ENCODE measurements at regions not wholly inside any gene's neighbourhood (a gene's known extent, or its start where the extent isn't known, plus 50 kb on each side); places are given as distances from the start of the nearest gene placed in this dataset.

DNA sequence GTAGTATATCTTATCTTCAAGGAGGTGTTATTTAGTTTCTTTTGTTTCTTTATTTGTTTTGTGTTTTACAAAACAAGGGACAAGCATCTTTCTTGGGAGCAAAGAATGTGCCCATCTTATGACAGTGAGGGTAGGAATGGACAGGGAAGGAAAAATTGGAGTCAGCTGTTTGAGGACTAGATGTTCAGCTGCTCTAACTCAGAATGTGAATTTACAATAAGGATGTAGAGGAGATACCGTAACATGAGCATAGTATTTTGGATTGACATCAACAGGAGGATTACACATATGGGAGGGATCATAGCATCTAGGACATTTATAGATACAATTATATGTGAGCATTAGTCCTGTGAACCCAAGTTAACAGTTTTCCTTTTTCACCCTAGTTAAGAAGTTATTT is 89.0 kb upstream of the GK2 start:
- no peak for ATAC-seq (replicated peaks in 6 of 8)
- in situ Hi-C loops (cut with MboI; ENCODE audit: low pct_unique_long_range_greater_than_20kb in 2 of 9, low sequenced_read_pairs in 9 of 9, unreplicated experiment in 9 of 9) = no loop called here
- WGBS, 10 experiments = 73 to 100% (median 92%) methylated on average over 1 of the region's 1 CpG; no CpG with 5 or more reads in 3 of the 10 experiments
- no peaks in the 10 kb centered on the region for H3K4me1 ChIP-seq (replicated peaks in 1 of 2)
- no peak overlapping the region for H3K27ac ChIP-seq
- no peak overlapping the region for H3K4me3 ChIP-seq

DNA sequence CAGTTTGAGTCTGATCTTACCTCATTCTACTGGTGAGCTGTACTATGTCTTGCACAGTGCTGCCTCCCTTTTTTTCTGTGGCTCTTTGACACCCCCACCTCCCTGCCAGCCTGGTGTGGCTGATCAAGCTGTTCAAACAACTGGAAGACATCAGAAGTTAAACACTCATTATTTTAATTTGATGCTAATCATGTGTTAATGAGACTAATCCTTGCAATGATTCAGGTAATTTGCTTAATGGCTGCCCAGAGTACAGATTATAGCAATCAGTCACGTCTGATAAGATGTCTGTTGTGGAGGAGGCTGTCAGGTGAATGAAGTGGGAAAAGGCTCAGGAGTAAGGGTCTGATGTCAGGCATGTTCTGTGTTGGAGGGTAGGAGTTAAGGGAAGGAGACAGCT is 87.4 kb upstream of the GK2 start:
- ATAC-seq (replicated peaks in 6 of 8) = peak in 4 of 8 experiments; percentile 33 to 81 (median 62)
- H3K27ac ChIP-seq = no peak overlapping the region
- in situ Hi-C loops (cut with MboI; ENCODE audit: low pct_unique_long_range_greater_than_20kb in 2 of 9, low sequenced_read_pairs in 9 of 9, unreplicated experiment in 9 of 9) = no loop called here
- 29 to 86% (median 49%) methylated on average over 1 of the region's 1 CpG; no CpG with 5 or more reads in 6 of the 10 experiments for WGBS, 10 experiments
- H3K4me1 ChIP-seq (replicated peaks in 1 of 2) = no peaks in the 10 kb centered on the region
- no peak overlapping the region for H3K4me3 ChIP-seq

DNA sequence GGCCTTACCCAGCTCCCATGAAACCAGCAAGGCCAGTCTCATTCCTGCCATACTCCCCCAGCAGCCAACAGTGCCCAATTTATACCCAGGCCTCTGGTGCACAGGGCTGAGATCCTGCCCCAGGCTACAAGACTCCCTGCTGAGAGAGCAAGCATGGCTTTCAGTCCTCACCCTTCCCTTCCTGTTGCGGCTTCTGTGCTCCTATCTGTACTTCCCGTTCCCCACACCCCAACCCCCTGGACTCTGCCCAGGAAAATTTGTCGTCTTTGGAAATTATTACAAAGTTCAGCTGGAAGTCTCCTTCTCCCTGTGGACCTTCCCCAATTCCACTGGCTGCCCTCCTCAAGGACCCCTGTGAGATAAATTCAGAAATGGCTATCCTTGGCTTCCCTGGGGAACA is 84.1 kb upstream of the GK2 start:
- Histone ChIP-seq H3K4me3 (no peak overlapping the region), H3K27ac (no peak overlapping the region), H3K4me1 (replicated peaks in 1 of 2) (no peaks in the 10 kb centered on the region)
- in situ Hi-C loops (cut with MboI; ENCODE audit: low pct_unique_long_range_greater_than_20kb in 2 of 9, low sequenced_read_pairs in 9 of 9, unreplicated experiment in 9 of 9) = no loop called here
- ATAC-seq (replicated peaks in 6 of 8) = peak in 1 of 8 experiments; percentile 47
- 13 to 96% (median 87%) methylated on average over 1 to 3 of the region's 3 CpGs; no CpG with 5 or more reads in 5 of the 10 experiments for WGBS, 10 experiments

DNA sequence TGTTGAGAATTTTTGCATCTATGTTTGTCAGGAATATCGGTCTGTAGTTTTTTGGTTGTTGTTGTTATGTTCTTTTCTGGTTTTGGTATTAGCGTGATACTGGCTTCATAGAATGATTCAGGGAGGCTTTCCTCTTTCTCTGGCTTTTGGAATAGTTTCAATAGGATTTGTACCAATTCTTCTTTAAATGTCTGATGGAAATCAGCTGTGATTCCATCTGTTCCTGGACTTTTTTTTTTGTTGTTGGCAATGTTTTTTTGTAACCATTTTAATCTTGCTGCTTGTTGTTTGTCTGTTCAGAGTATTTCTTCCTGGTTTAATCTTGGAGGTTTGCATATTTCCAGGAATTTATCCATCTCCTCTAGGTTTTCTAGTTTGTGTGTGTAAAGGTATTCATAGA is 81.5 kb upstream of the GK2 start:
- in situ Hi-C loops (cut with MboI; ENCODE audit: low pct_unique_long_range_greater_than_20kb in 2 of 9, low sequenced_read_pairs in 9 of 9, unreplicated experiment in 9 of 9) = no loop called here
- no peak overlapping the region for H3K27ac ChIP-seq
- WGBS, 10 experiments = 36 to 100% (median 69%) methylated on average over 1 to 2 of the region's 2 CpGs; no CpG with 5 or more reads in 1 of the 10 experiments
- H3K4me3 ChIP-seq = no peak overlapping the region
- ATAC-seq (replicated peaks in 6 of 8) = no peak
- H3K4me1 ChIP-seq (replicated peaks in 1 of 2) = no peaks in the 10 kb centered on the region

DNA sequence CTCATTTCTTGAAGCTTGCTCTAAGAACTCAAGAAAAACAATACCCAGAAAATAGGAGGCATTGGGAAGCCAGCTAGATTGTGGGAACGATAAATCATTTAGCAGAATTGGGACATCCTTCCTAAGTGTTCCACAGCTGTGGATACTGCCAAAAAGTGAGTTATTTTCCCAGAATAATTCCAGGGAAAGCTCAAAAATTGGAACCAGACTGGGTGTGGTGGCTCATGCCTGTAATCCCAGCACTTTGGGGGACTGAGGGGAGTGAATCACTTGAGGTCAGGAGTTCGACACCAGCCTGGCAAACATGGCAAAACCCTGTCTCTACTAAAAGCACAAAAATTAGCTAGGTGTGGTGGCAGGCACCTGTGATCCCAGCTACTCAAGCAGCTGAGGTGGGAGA is 68.2 kb upstream of the GK2 start:
- WGBS, 10 experiments = 0 to 100% (median 100%) methylated on average over 1 to 2 of the region's 2 CpGs; no CpG with 5 or more reads in 3 of the 10 experiments
- ATAC-seq (replicated peaks in 6 of 8) = peak in 1 of 8 experiments; percentile 25
- Histone ChIP-seq H3K4me3 (no peak overlapping the region), H3K27ac (no peak overlapping the region), H3K4me1 (replicated peaks in 1 of 2) (peaks cover 0 to 8% of the 10 kb centered on the region in 2 donors)
- in situ Hi-C loops (cut with MboI; ENCODE audit: low pct_unique_long_range_greater_than_20kb in 2 of 9, low sequenced_read_pairs in 9 of 9, unreplicated experiment in 9 of 9) = no loop called here

DNA sequence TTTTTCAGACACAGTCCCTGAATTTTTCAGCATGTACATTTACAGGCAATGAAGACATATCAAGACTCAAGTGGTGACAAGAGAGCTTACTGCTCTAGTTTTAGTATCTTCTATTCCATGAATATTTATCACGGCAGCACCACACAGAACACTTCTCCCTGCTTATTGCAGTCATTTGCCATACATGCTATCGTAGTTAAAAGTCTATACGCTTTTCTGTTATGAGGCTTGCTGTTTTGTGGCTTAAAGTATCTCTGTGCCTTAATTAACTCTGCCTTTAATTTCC is 65.4 kb upstream of the GK2 start:
- 46 to 96% (median 81%) methylated on average over 1 to 3 of the region's 3 CpGs; no CpG with 5 or more reads in 1 of the 10 experiments for WGBS, 10 experiments
- H3K4me3 ChIP-seq = no peak overlapping the region
- peaks cover 0 to 8% of the 10 kb centered on the region in 2 donors for H3K4me1 ChIP-seq (replicated peaks in 1 of 2)
- in situ Hi-C loops (cut with MboI; ENCODE audit: low pct_unique_long_range_greater_than_20kb in 2 of 9, low sequenced_read_pairs in 9 of 9, unreplicated experiment in 9 of 9) = no loop called here
- ATAC-seq (replicated peaks in 6 of 8) = peak in 4 of 8 experiments; percentile 32 to 92 (median 38)
- H3K27ac ChIP-seq = no peak overlapping the region

DNA sequence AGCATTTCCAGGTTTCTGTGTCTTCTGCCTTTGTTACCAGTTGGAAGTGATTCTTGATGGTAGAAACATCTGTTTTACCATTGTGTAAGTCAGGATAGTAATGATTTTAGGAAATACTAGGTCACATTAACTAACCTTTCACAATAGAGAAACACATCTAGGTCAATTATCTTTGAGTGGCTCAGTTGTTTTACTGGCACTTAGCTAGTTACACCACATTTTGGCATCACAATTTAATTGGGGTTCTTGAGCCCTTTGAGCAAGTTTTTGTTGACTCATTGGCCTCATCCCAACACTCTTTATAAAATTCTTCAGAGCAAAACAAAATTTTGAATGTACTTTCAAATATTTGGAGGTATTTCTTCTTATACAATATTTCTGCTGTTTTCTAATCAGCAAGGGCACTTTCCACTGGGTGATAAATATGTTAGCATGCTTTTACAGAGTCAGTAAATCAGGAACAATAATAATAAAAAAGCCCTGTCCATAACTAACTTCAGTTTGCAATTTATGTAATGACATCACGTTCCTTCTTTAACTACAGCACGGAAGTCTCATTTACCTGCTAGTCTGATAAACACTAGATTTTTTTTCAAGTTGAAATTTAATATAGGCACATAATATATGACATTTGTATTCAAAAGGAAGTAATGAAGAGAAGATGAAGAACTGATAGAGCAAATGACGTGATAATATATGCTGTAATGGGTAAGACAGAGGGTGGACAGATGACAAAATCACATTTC is 64.8 kb upstream of the GK2 start:
- peak in 2 of 8 experiments; percentile 18 to 25 for ATAC-seq (replicated peaks in 6 of 8)
- Histone ChIP-seq H3K4me3 (no peak overlapping the region), H3K27ac (no peak overlapping the region), H3K4me1 (replicated peaks in 1 of 2) (peaks cover 0 to 8% of the 10 kb centered on the region in 2 donors)
- WGBS, 10 experiments = 17 to 96% (median 73%) methylated on average over 1 to 3 of the region's 3 CpGs; no CpG with 5 or more reads in 1 of the 10 experiments
- in situ Hi-C loops (cut with MboI; ENCODE audit: low pct_unique_long_range_greater_than_20kb in 2 of 9, low sequenced_read_pairs in 9 of 9, unreplicated experiment in 9 of 9) = no loop called here

DNA sequence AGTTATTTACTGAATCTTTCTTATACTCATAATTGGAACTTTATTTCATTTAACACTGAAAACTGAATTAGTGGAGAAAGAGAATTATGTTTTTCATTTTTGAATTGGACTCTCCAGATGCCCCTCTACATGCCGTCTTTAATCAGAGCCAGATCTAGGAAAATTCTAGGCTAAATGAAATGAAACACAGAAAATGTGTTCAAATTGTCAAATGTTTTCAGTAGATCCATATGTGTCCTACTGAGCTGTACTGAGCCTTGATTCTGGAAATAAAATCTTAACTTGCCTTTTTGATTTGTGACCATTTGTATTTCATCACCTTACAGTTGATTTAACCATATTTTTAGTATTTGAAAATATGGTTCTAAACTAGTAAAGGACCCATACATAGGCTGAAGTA is 64.0 kb upstream of the GK2 start:
- in situ Hi-C loops (cut with MboI; ENCODE audit: low pct_unique_long_range_greater_than_20kb in 2 of 9, low sequenced_read_pairs in 9 of 9, unreplicated experiment in 9 of 9) = no loop called here
- H3K4me3 ChIP-seq = no peak overlapping the region
- H3K27ac ChIP-seq = no peak overlapping the region
- no peak for ATAC-seq (replicated peaks in 6 of 8)
- WGBS, 10 experiments = 29 to 100% (median 81%) methylated on average over 1 of the region's 1 CpG; no CpG with 5 or more reads in 2 of the 10 experiments
- H3K4me1 ChIP-seq (replicated peaks in 1 of 2) = peaks cover 0 to 8% of the 10 kb centered on the region in 2 donors

DNA sequence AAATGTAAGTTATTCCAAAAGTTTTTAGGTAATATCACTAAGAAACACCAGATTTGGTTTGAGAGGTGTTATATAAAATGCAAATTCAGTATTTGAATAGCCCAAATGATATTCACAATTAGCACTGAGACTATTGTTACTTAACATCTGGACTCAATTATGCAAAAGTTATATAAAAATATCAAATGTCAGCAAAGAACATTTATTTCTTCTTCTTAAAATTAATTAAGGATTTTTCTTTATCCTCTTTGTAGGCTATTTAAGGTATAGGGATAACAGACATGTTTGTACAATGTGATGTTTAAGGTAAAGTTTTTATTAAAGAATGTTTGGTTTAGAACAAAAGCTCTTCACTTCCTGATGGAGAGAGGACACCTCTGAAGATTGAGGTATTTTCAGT is 63.3 kb upstream of the GK2 start:
- peaks cover 0 to 8% of the 10 kb centered on the region in 2 donors for H3K4me1 ChIP-seq (replicated peaks in 1 of 2)
- in situ Hi-C loops (cut with MboI; ENCODE audit: low pct_unique_long_range_greater_than_20kb in 2 of 9, low sequenced_read_pairs in 9 of 9, unreplicated experiment in 9 of 9) = no loop called here
- no peak for ATAC-seq (replicated peaks in 6 of 8)
- no peak overlapping the region for H3K4me3 ChIP-seq
- H3K27ac ChIP-seq = no peak overlapping the region

DNA sequence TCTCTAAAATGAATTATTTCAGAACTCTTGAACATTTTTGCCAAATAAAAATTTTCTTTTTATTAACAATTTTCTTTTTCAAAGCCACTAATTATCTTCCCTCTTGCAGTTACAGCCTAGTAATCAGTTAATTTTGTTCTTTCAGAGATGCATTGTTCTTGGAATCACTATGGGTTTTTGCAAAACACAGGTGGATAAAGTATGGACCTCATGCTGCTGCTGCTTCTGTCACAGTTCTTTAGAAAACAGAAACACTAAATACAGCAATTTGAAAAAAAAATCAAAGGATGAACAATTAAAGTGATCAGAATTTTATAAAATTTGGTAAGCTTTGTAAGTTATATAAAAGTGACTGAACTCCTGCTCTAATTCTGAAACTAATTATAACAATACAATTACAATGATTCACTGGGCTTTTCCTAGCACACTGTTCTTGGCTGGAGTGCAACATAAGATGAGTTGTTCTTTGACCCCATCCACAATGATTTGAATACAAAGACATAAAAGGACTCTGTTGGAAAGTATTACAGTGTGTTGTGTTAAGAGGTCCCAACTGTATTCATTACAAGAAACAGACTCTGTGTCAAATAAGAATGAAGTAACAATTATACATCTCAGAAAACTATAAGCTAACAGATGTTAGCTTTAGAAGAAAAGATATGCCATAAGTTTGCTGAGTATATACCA is 59.4 kb upstream of the GK2 start:
- in situ Hi-C loops (cut with MboI; ENCODE audit: low pct_unique_long_range_greater_than_20kb in 2 of 9, low sequenced_read_pairs in 9 of 9, unreplicated experiment in 9 of 9) = no loop called here
- Histone ChIP-seq H3K4me1 (replicated peaks in 1 of 2) (peaks cover 0 to 5% of the 10 kb centered on the region in 2 donors), H3K27ac (no peak overlapping the region), H3K4me3 (no peak overlapping the region)
- ATAC-seq (replicated peaks in 6 of 8) = no peak

DNA sequence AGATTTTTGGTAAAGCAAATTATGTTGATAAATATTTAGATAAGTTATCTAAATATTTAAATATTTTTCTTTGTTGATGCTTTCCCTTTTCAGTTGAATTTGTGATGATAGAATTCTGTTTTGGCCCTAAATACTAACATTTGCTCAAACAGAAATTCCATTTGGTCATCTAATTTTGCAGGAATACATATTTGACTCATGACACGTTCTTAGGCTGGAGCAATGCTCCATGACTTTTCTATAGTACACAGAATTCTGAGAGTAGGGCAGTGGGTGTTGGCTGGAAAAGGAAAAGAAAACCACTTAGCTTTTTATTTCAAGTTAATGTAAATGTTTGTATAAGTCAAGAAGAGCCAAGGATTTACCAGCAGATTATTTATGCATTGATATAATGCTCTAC is 58.6 kb upstream of the GK2 start:
- ATAC-seq (replicated peaks in 6 of 8) = no peak
- Histone ChIP-seq H3K27ac (no peak overlapping the region), H3K4me1 (replicated peaks in 1 of 2) (peaks cover 0 to 5% of the 10 kb centered on the region in 2 donors), H3K4me3 (no peak overlapping the region)
- in situ Hi-C loops (cut with MboI; ENCODE audit: low pct_unique_long_range_greater_than_20kb in 2 of 9, low sequenced_read_pairs in 9 of 9, unreplicated experiment in 9 of 9) = no loop called here
- WGBS, 10 experiments = 0 to 100% (median 17%) methylated on average over 1 of the region's 1 CpG; no CpG with 5 or more reads in 3 of the 10 experiments
